Calu3 (cell line): ENCODE measurements at regions not wholly inside any gene's neighbourhood (a gene's known extent, or its start where the extent isn't known, plus 50 kb on each side); places are given as distances from the start of the nearest gene placed in this dataset.

Experiments used
- BruUV-seq: library from RNA; stranded (reverse); fragments of 400-500 nt; replicated peaks from 2 replicates; lab custom pipeline; 2021; lab: Mats Ljungman, UMichigan
- CTCF ChIA-PET: fragments of 300-600 bp; sonication (Branson Sonifier 250); formaldehyde crosslinking; loops from one replicate; lab custom pipeline; 2022; ENCODE audit warnings: antibody characterized with exemption; lab: Charles Lee
- DNase-seq: peaks from one replicate; pipeline ENCODE4 v3.0.0; 2022
- H3K27ac Mint-ChIP-seq: one replicate; pipeline ENCODE4 v1.8.0; 2022; ENCODE audit warnings: mixed read lengths; ENCODE audit not compliant: unreplicated experiment
- H3K27me3 Mint-ChIP-seq: one replicate; pipeline ENCODE4 v1.8.0; 2022; ENCODE audit warnings: mixed read lengths; ENCODE audit not compliant: unreplicated experiment
- H3K36me3 Mint-ChIP-seq: one replicate; pipeline ENCODE4 v1.8.0; 2022; ENCODE audit warnings: mild to moderate bottlenecking, moderate library complexity, mixed read lengths; ENCODE audit not compliant: insufficient read depth, unreplicated experiment
- H3K4me1 Mint-ChIP-seq: one replicate; pipeline ENCODE4 v1.8.0; 2022; ENCODE audit warnings: mild to moderate bottlenecking, low read depth, mixed read lengths; ENCODE audit not compliant: unreplicated experiment
- H3K4me3 Mint-ChIP-seq: one replicate; pipeline ENCODE4 v1.8.0; 2022; ENCODE audit warnings: mild to moderate bottlenecking, low read depth, moderate library complexity, mixed read lengths; ENCODE audit not compliant: unreplicated experiment
- H3K9me3 Mint-ChIP-seq: one replicate; pipeline ENCODE4 v1.8.0; 2022; ENCODE audit warnings: low read depth, mixed read lengths; ENCODE audit not compliant: unreplicated experiment
- CTCF ChIP-seq: fragments of 200-600 bp; IDR thresholded peaks from one replicate; pipeline ENCODE4 v1.8.0; 2022; ENCODE audit warnings: antibody characterized with exemption; ENCODE audit not compliant: unreplicated experiment
- intact Hi-C: fragments of 100-400 bp; cut with micrococcal nuclease; formaldehyde crosslinking; loops from one replicate; pipeline ENCODE4 v1.10.0; 2022; ENCODE audit not compliant: unreplicated experiment

- Mint-ChIP-seq H3K27ac (no peak overlapping the region), H3K9me3 (no peaks in the 10 kb centered on the region), H3K4me1 (peaks cover 4% of the 10 kb centered on the region), H3K27me3 (peaks cover 68% of the 10 kb centered on the region), H3K4me3 (no peak overlapping the region), H3K36me3 (no peaks in the 10 kb centered on the region)
- DNase-seq = no peak
- intact Hi-C loops = no loop called here
- CTCF ChIA-PET = no interaction called here
- TF ChIP-seq CTCF = no peak
- BruUV-seq = no TSS peak
Observed at GRCh38 chr1:25061261-25061995, 131.4 kb upstream of the RUNX3 start.

GRCh38 chr1:25057188-25057587 lies 127.1 kb upstream of the RUNX3 start:
- BruUV-seq = no TSS peak
- Mint-ChIP-seq H3K4me1 (no peaks in the 10 kb centered on the region), H3K9me3 (no peaks in the 10 kb centered on the region), H3K4me3 (no peak overlapping the region), H3K27me3 (peaks cover 72% of the 10 kb centered on the region), H3K36me3 (no peaks in the 10 kb centered on the region), H3K27ac (no peak overlapping the region)
- intact Hi-C loops = no loop called here
- TF ChIP-seq CTCF = no peak
- CTCF ChIA-PET = interaction anchor here (0.7 kb wide), 1 partner anchor 127 kb away, joined by 3 read pairs; the partner anchor contains the start of gene RUNX3
- no peak for DNase-seq

GRCh38 chr1:25056536-25056935 lies 126.5 kb upstream of the RUNX3 start:
- no peak for DNase-seq
- H3K36me3 Mint-ChIP-seq = no peaks in the 10 kb centered on the region
- no peak for TF ChIP-seq CTCF
- H3K27me3 Mint-ChIP-seq = peaks cover 72% of the 10 kb centered on the region
- no peak overlapping the region for H3K4me3 Mint-ChIP-seq
- H3K27ac Mint-ChIP-seq = no peak overlapping the region
- BruUV-seq = no TSS peak
- no peaks in the 10 kb centered on the region for H3K4me1 Mint-ChIP-seq
- CTCF ChIA-PET = interaction anchor here (0.7 kb wide), 1 partner anchor 126 kb away, joined by 3 read pairs; the partner anchor contains the start of gene RUNX3
- no peaks in the 10 kb centered on the region for H3K9me3 Mint-ChIP-seq
- intact Hi-C loops = no loop called here

GRCh38 chr1:25055961-25056360 lies 125.9 kb upstream of the RUNX3 start:
- Mint-ChIP-seq H3K4me3 (no peak overlapping the region), H3K27me3 (peaks cover 74% of the 10 kb centered on the region), H3K4me1 (no peaks in the 10 kb centered on the region), H3K27ac (no peak overlapping the region), H3K9me3 (no peaks in the 10 kb centered on the region), H3K36me3 (no peaks in the 10 kb centered on the region)
- CTCF ChIA-PET = no interaction called here
- TF ChIP-seq CTCF = no peak
- BruUV-seq = no TSS peak
- intact Hi-C loops = no loop called here
- DNase-seq = no peak
